ENCODE measurements at regions not wholly inside any gene's neighbourhood (a gene's known extent, or its start where the extent isn't known, plus 50 kb on each side); places are given as distances from the start of the nearest gene placed in this dataset.
A peak's percentile ranks its signal among the peaks of the same experiment; 100 is the strongest.
"Not testable (repeated sequence)": the region's sequence is repeated elsewhere in the genome, so short reads cannot be mapped to it uniquely, and the experiment has no call there.

GRCh38 chr1:832136-832535, 91.6 kb upstream of the SAMD11 start:
- Mint-ChIP-seq H3K4me1 (peaks cover 24% of the 10 kb centered on the region), H3K27ac (peak overlapping the region in 1 of 3 experiments; percentile 59), H3K9me3 (no peaks in the 10 kb centered on the region), H3K27me3 (ENCODE audit: low read depth) (no peaks in the 10 kb centered on the region), H3K36me3 (ENCODE audit: low read depth) (peaks cover 16% of the 10 kb centered on the region), H3K4me3 (no peak overlapping the region)
- no peak for TF ChIP-seq CTCF (IDR thresholded peaks at IDR 0.05; ENCODE audit: unreplicated experiment in 3 of 3)

- not testable (repeated sequence) for H3K27me3 Mint-ChIP-seq (ENCODE audit: low read depth); H3K4me3 Mint-ChIP-seq; H3K9me3 Mint-ChIP-seq
- H3K27ac Mint-ChIP-seq = peak overlapping the region in 1 of 3 experiments; percentile 24
- H3K36me3 Mint-ChIP-seq (ENCODE audit: low read depth) = peaks cover 20% of the 10 kb centered on the region
- H3K4me1 Mint-ChIP-seq = peaks cover 25% of the 10 kb centered on the region
These were observed 90.5 kb upstream of the SAMD11 start for GRCh38 chr1:833226-833625.

- H3K4me3 Mint-ChIP-seq; H3K27ac Mint-ChIP-seq; H3K27me3 Mint-ChIP-seq (ENCODE audit: low read depth); H3K9me3 Mint-ChIP-seq: not testable (repeated sequence)
- peaks cover 20% of the 10 kb centered on the region for H3K4me1 Mint-ChIP-seq
- H3K36me3 Mint-ChIP-seq (ENCODE audit: low read depth) = peaks cover 21% of the 10 kb centered on the region
These were observed 88.2 kb upstream of the SAMD11 start for GRCh38 chr1:835509-835908.

- H3K9me3 Mint-ChIP-seq; H3K27ac Mint-ChIP-seq; H3K27me3 Mint-ChIP-seq (ENCODE audit: low read depth); H3K4me3 Mint-ChIP-seq: not testable (repeated sequence)
- peaks cover 15% of the 10 kb centered on the region for H3K36me3 Mint-ChIP-seq (ENCODE audit: low read depth)
- H3K4me1 Mint-ChIP-seq = peaks cover 12% of the 10 kb centered on the region
These were observed 86.1 kb upstream of the SAMD11 start for GRCh38 chr1:837601-838000.

GRCh38 chr1:838291-838690, 85.4 kb upstream of the SAMD11 start:
- not testable (repeated sequence) for H3K4me3 Mint-ChIP-seq; H3K9me3 Mint-ChIP-seq; H3K27ac Mint-ChIP-seq; H3K27me3 Mint-ChIP-seq (ENCODE audit: low read depth); H3K4me1 Mint-ChIP-seq
- peaks cover 13% of the 10 kb centered on the region for H3K36me3 Mint-ChIP-seq (ENCODE audit: low read depth)

GRCh38 chr1:840592-840991, 83.1 kb upstream of the SAMD11 start:
- not testable (repeated sequence) for H3K27me3 Mint-ChIP-seq (ENCODE audit: low read depth); H3K4me1 Mint-ChIP-seq; H3K9me3 Mint-ChIP-seq; H3K4me3 Mint-ChIP-seq; H3K36me3 Mint-ChIP-seq (ENCODE audit: low read depth); H3K27ac Mint-ChIP-seq

GRCh38 chr1:841671-842425, 81.9 kb upstream of the SAMD11 start:
- not testable (repeated sequence) for H3K9me3 Mint-ChIP-seq; H3K27ac Mint-ChIP-seq; H3K4me1 Mint-ChIP-seq; H3K27me3 Mint-ChIP-seq (ENCODE audit: low read depth); H3K4me3 Mint-ChIP-seq; H3K36me3 Mint-ChIP-seq (ENCODE audit: low read depth)

GRCh38 chr1:842799-843198, 80.9 kb upstream of the SAMD11 start:
- not testable (repeated sequence) for H3K9me3 Mint-ChIP-seq; H3K27ac Mint-ChIP-seq; H3K4me3 Mint-ChIP-seq; H3K36me3 Mint-ChIP-seq (ENCODE audit: low read depth); H3K27me3 Mint-ChIP-seq (ENCODE audit: low read depth); H3K4me1 Mint-ChIP-seq

- not testable (repeated sequence) for H3K27ac Mint-ChIP-seq; H3K4me1 Mint-ChIP-seq; H3K9me3 Mint-ChIP-seq; H3K4me3 Mint-ChIP-seq; H3K27me3 Mint-ChIP-seq (ENCODE audit: low read depth); H3K36me3 Mint-ChIP-seq (ENCODE audit: low read depth)
These were observed 79.8 kb upstream of the SAMD11 start for GRCh38 chr1:843946-844345.

GRCh38 chr1:844472-845026, 79.2 kb upstream of the SAMD11 start:
- H3K4me1 Mint-ChIP-seq = no peaks in the 10 kb centered on the region
- no peak overlapping the region for H3K4me3 Mint-ChIP-seq
- no peak for TF ChIP-seq CTCF (IDR thresholded peaks at IDR 0.05; ENCODE audit: unreplicated experiment in 3 of 3)
- no peak overlapping the region for H3K27ac Mint-ChIP-seq
- H3K9me3 Mint-ChIP-seq = no peaks in the 10 kb centered on the region
- peaks cover under 1% of the 10 kb centered on the region for H3K27me3 Mint-ChIP-seq (ENCODE audit: low read depth)
- H3K36me3 Mint-ChIP-seq (ENCODE audit: low read depth) = no peaks in the 10 kb centered on the region

GRCh38 chr1:845641-846040, 78.1 kb upstream of the SAMD11 start:
- H3K36me3 Mint-ChIP-seq (ENCODE audit: low read depth); H3K4me3 Mint-ChIP-seq; H3K9me3 Mint-ChIP-seq; H3K27me3 Mint-ChIP-seq (ENCODE audit: low read depth); H3K4me1 Mint-ChIP-seq; H3K27ac Mint-ChIP-seq: not testable (repeated sequence)

- not testable (repeated sequence) for H3K9me3 Mint-ChIP-seq; H3K36me3 Mint-ChIP-seq (ENCODE audit: low read depth); H3K27me3 Mint-ChIP-seq (ENCODE audit: low read depth); H3K27ac Mint-ChIP-seq; H3K4me1 Mint-ChIP-seq; H3K4me3 Mint-ChIP-seq
These were observed 73.8 kb upstream of the SAMD11 start for GRCh38 chr1:849873-850272.

GRCh38 chr1:850318-850717, 73.4 kb upstream of the SAMD11 start:
- not testable (repeated sequence) for H3K36me3 Mint-ChIP-seq (ENCODE audit: low read depth); H3K27me3 Mint-ChIP-seq (ENCODE audit: low read depth); H3K9me3 Mint-ChIP-seq; H3K4me1 Mint-ChIP-seq; H3K27ac Mint-ChIP-seq; H3K4me3 Mint-ChIP-seq
